Liver (tissue), 3 donors: ENCODE measurements at regions not wholly inside any gene's neighbourhood (a gene's known extent, or its start where the extent isn't known, plus 50 kb on each side); places are given as distances from the start of the nearest gene placed in this dataset.
"Not testable (repeated sequence)": the region's sequence is repeated elsewhere in the genome, so short reads cannot be mapped to it uniquely, and the experiment has no call there.

ENCODE experiments used
- GABPA ChIP-seq, 2 donors: IDR thresholded peaks in 1 of 2; conservative IDR thresholded peaks in 1 of 2; 2 replicates each; pipeline ENCODE4 v1.6.1; 2016; ENCODE audit warnings: antibody characterized with exemption in 2 of 2, mild to moderate bottlenecking in 1 of 2, moderate library complexity in 1 of 2
- HNF4A ChIP-seq, 2 donors: conservative IDR thresholded peaks; 2 replicates each; pipeline ENCODE4 v1.6.1; 2016; ENCODE audit warnings: antibody characterized with exemption in 2 of 2, mild to moderate bottlenecking in 2 of 2
- MAX ChIP-seq: IDR thresholded peaks from 2 replicates; pipeline ENCODE4 v1.6.1; 2016; ENCODE audit warnings: antibody characterized with exemption
- RAD21 ChIP-seq, 2 donors: IDR thresholded peaks; 2 replicates each; pipeline ENCODE4 v1.6.1; 2016; ENCODE audit warnings: antibody characterized with exemption in 2 of 2, mild to moderate bottlenecking in 2 of 2
- TAF1 ChIP-seq: conservative IDR thresholded peaks from 2 replicates; pipeline ENCODE4 v1.6.1; 2016; ENCODE audit warnings: antibody characterized with exemption, mild to moderate bottlenecking
- YY1 ChIP-seq: IDR thresholded peaks from 2 replicates; pipeline ENCODE4 v1.6.1; 2016; ENCODE audit warnings: antibody characterized with exemption, mild to moderate bottlenecking
- ZBTB33 ChIP-seq: IDR thresholded peaks from 2 replicates; pipeline ENCODE4 v1.6.1; 2016; ENCODE audit warnings: antibody characterized with exemption
- TF ChIP-seq, protein P1 (sequence below): fragments of 150-350 bp; IDR thresholded peaks from 2 replicates; pipeline ENCODE4 v1.5.1; 2017; ENCODE audit warnings: improper control_type of control experiment, low read depth, low read length; ENCODE audit not compliant: missing input control
- TF ChIP-seq, protein P2 (sequence below): IDR thresholded peaks from 2 replicates; pipeline ENCODE4 v1.6.1; 2016; ENCODE audit warnings: antibody characterized with exemption, mild to moderate bottlenecking
- donor health status: healthy.
- donor health status: healthy.

DNA sequence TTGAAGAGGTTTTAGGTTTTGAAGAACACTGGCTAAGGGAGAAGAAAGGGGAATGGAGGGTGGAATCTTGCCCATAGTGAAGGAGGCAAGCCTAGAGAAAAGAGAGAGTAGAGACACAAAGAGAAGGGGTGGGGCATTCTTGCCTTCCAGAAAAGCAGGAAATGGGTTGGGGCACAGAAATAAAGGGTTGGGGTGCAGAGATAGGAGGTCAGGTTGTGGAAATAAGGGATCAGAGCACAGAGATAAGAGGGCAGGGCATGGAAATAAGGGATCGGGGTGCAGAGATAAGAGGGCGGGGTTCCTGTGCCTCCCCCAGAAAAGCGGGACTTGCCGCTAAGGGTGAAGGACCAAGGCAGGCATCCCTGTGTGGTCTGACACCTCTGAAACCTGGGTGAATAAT lies 69.9 kb downstream of the ALG1L2 start:
- TF ChIP-seq, protein P1, sequence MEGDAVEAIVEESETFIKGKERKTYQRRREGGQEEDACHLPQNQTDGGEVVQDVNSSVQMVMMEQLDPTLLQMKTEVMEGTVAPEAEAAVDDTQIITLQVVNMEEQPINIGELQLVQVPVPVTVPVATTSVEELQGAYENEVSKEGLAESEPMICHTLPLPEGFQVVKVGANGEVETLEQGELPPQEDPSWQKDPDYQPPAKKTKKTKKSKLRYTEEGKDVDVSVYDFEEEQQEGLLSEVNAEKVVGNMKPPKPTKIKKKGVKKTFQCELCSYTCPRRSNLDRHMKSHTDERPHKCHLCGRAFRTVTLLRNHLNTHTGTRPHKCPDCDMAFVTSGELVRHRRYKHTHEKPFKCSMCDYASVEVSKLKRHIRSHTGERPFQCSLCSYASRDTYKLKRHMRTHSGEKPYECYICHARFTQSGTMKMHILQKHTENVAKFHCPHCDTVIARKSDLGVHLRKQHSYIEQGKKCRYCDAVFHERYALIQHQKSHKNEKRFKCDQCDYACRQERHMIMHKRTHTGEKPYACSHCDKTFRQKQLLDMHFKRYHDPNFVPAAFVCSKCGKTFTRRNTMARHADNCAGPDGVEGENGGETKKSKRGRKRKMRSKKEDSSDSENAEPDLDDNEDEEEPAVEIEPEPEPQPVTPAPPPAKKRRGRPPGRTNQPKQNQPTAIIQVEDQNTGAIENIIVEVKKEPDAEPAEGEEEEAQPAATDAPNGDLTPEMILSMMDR = not testable (repeated sequence)
- not testable (repeated sequence) for TF ChIP-seq MAX; TAF1; GABPA (IDR thresholded peaks at IDR 0.05 in 1 of 2, conservative IDR thresholded peaks at IDR 0.05 in 1 of 2); YY1; HNF4A (conservative IDR thresholded peaks at IDR 0.05); RAD21 (IDR thresholded peaks at IDR 0.05); ZBTB33
- TF ChIP-seq, protein P2, sequence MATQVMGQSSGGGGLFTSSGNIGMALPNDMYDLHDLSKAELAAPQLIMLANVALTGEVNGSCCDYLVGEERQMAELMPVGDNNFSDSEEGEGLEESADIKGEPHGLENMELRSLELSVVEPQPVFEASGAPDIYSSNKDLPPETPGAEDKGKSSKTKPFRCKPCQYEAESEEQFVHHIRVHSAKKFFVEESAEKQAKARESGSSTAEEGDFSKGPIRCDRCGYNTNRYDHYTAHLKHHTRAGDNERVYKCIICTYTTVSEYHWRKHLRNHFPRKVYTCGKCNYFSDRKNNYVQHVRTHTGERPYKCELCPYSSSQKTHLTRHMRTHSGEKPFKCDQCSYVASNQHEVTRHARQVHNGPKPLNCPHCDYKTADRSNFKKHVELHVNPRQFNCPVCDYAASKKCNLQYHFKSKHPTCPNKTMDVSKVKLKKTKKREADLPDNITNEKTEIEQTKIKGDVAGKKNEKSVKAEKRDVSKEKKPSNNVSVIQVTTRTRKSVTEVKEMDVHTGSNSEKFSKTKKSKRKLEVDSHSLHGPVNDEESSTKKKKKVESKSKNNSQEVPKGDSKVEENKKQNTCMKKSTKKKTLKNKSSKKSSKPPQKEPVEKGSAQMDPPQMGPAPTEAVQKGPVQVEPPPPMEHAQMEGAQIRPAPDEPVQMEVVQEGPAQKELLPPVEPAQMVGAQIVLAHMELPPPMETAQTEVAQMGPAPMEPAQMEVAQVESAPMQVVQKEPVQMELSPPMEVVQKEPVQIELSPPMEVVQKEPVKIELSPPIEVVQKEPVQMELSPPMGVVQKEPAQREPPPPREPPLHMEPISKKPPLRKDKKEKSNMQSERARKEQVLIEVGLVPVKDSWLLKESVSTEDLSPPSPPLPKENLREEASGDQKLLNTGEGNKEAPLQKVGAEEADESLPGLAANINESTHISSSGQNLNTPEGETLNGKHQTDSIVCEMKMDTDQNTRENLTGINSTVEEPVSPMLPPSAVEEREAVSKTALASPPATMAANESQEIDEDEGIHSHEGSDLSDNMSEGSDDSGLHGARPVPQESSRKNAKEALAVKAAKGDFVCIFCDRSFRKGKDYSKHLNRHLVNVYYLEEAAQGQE = not testable (repeated sequence)
